CD4-positive, alpha-beta T cell (primary cell): ENCODE measurements at regions not wholly inside any gene's neighbourhood (a gene's known extent, or its start where the extent isn't known, plus 50 kb on each side); places are given as distances from the start of the nearest gene placed in this dataset.
"Not testable (repeated sequence)": the region's sequence is repeated elsewhere in the genome, so short reads cannot be mapped to it uniquely, and the experiment has no call there.

Experiments used
- ATAC-seq: fragments of 200-7000 bp; cut with Tn5 transposase; one replicate; pipeline ENCODE4 v1.10.0; 2022; ENCODE audit warnings: mild to moderate bottlenecking; ENCODE audit not compliant: poor library complexity
- CTCF ChIA-PET: fragments of 350-600 bp; sonication (Branson Sonifier 250); formaldehyde crosslinking; loops from one replicate; lab custom pipeline; 2021; ENCODE audit warnings: antibody characterized with exemption, inconsistent platforms; lab: Charles Lee
- POLR2A ChIA-PET: fragments of 350-600 bp; sonication (Branson Sonifier 250); formaldehyde crosslinking; loops from one replicate; lab custom pipeline; 2021; ENCODE audit warnings: antibody characterized with exemption, inconsistent platforms; lab: Charles Lee
- DNase-seq, 14 experiments: peaks; one replicate each; pipeline ENCODE4 v3.0.0-alpha.2; 2013 to 2020; ENCODE audit warnings: mixed read lengths in 2 of 14
- H3K27ac ChIP-seq, 2 donors: one replicate each; pipeline versions ENCODE4 v1.5.1 to v1.7.0; 2013; ENCODE audit warnings: low read length in 2 of 2, low read depth in 1 of 2, mild to moderate bottlenecking in 1 of 2
- H3K27me3 ChIP-seq, 2 experiments: 1 replicate in 1 of 2; 2 replicates in 1 of 2; pipeline versions ENCODE4 v1.6.1 to v1.7.0; 2013; ENCODE audit warnings: low read length in 2 of 2, control low read depth in 1 of 2, mild to moderate bottlenecking in 1 of 2, moderate library complexity in 1 of 2; ENCODE audit not compliant: insufficient read depth in 2 of 2, control insufficient read depth in 1 of 2
- H3K36me3 ChIP-seq: one replicate; pipeline ENCODE4 v1.6.1; 2013; ENCODE audit warnings: low read length, control low read depth; ENCODE audit not compliant: insufficient read depth
- H3K4me1 ChIP-seq: one replicate; pipeline ENCODE4 v1.6.1; 2013; ENCODE audit warnings: low read length, control low read depth; ENCODE audit not compliant: insufficient read depth
- H3K4me3 ChIP-seq: one replicate; pipeline ENCODE4 v1.5.1; 2013; ENCODE audit warnings: mild to moderate bottlenecking, low read length, moderate library complexity
- H3K9me3 ChIP-seq, 2 experiments: 1 replicate in 1 of 2; 2 replicates in 1 of 2; pipeline versions ENCODE4 v1.6.1 to v1.7.0; 2013; ENCODE audit warnings: low read length in 2 of 2, mild to moderate bottlenecking in 2 of 2, control low read depth in 1 of 2, moderate library complexity in 1 of 2; ENCODE audit not compliant: control insufficient read depth in 1 of 2, insufficient read depth in 1 of 2
- H3K27ac Mint-ChIP-seq: one replicate; pipeline ENCODE4 v1.8.0; 2020; ENCODE audit warnings: mixed read lengths
- H3K27me3 Mint-ChIP-seq: one replicate; pipeline ENCODE4 v1.8.0; 2021; ENCODE audit warnings: mixed read lengths
- H3K36me3 Mint-ChIP-seq: one replicate; pipeline ENCODE4 v1.8.0; 2021; ENCODE audit warnings: low read depth, mixed read lengths
- H3K4me1 Mint-ChIP-seq: one replicate; pipeline ENCODE4 v1.8.0; 2021; ENCODE audit warnings: low read depth, mixed read lengths
- H3K4me3 Mint-ChIP-seq: one replicate; pipeline ENCODE4 v1.8.0; 2020; ENCODE audit warnings: mild to moderate bottlenecking, mixed read lengths
- H3K9me3 Mint-ChIP-seq: one replicate; pipeline ENCODE4 v1.8.0; 2020; ENCODE audit warnings: mixed read lengths
- CTCF ChIP-seq: fragments of 200-600 bp; IDR thresholded peaks from one replicate; pipeline ENCODE4 v1.8.0; 2022; ENCODE audit warnings: antibody characterized with exemption, mild to moderate bottlenecking
- intact Hi-C, 2 experiments: fragments of 100-400 bp; cut with DNase I in 1 of 2; cut with micrococcal nuclease in 1 of 2; formaldehyde crosslinking; loops; one replicate each; pipeline versions ENCODE4 v1.15.1 to v1.9.0; 2023 to 2025; cut with DNase I, micrococcal nuclease

GRCh38 chr11:126146454-126147192, 64.8 kb downstream of the RPUSD4 start:
- Mint-ChIP-seq H3K9me3 (no peaks in the 10 kb centered on the region), H3K27ac (no peak overlapping the region), H3K36me3 (no peaks in the 10 kb centered on the region), H3K27me3 (no peaks in the 10 kb centered on the region), H3K4me1 (no peaks in the 10 kb centered on the region), H3K4me3 (no peak overlapping the region)
- Histone ChIP-seq H3K4me1 (no peaks in the 10 kb centered on the region), H3K4me3 (no peak overlapping the region), H3K27me3 (no peaks in the 10 kb centered on the region), H3K27ac (no peak overlapping the region), H3K9me3 (peaks cover 0 to 10% of the 10 kb centered on the region in 2 experiments), H3K36me3 (no peaks in the 10 kb centered on the region)
- POLR2A ChIA-PET, result no interaction called here
- no peak for TF ChIP-seq CTCF
- no peak for ATAC-seq
- intact Hi-C loops, result no loop called here
- no peak for DNase-seq
- CTCF ChIA-PET, result interaction anchor here (0.6 kb wide), 1 partner anchor 867 kb away, joined by 3 read pairs; no protein-coding TSS in a partner anchor

GRCh38 chr11:126145954-126146353, 65.5 kb downstream of the RPUSD4 start:
- Mint-ChIP-seq H3K36me3 (no peaks in the 10 kb centered on the region), H3K27me3 (no peaks in the 10 kb centered on the region), H3K9me3 (no peaks in the 10 kb centered on the region), H3K4me3 (no peak overlapping the region), H3K27ac (no peak overlapping the region), H3K4me1 (no peaks in the 10 kb centered on the region)
- Histone ChIP-seq H3K27me3 (no peaks in the 10 kb centered on the region), H3K36me3 (no peaks in the 10 kb centered on the region), H3K27ac (no peak overlapping the region), H3K4me1 (no peaks in the 10 kb centered on the region), H3K4me3 (no peak overlapping the region), H3K9me3 (peaks cover 0 to 5% of the 10 kb centered on the region in 2 experiments)
- no peak for TF ChIP-seq CTCF
- CTCF ChIA-PET, result no interaction called here
- no peak for DNase-seq
- no peak for ATAC-seq
- POLR2A ChIA-PET, result no interaction called here
- intact Hi-C loops, result no loop called here

GRCh38 chr11:126143491-126143890, 68.0 kb downstream of the RPUSD4 start:
- H3K36me3 ChIP-seq, DNase-seq, H3K27ac Mint-ChIP-seq, H3K4me3 Mint-ChIP-seq, POLR2A ChIA-PET, H3K4me3 ChIP-seq, H3K27ac ChIP-seq, H3K9me3 Mint-ChIP-seq, H3K27me3 Mint-ChIP-seq, H3K9me3 ChIP-seq, H3K4me1 Mint-ChIP-seq, H3K4me1 ChIP-seq, ATAC-seq, intact Hi-C loops, CTCF ChIA-PET, H3K27me3 ChIP-seq, H3K36me3 Mint-ChIP-seq: not testable (repeated sequence)

GRCh38 chr11:126140926-126141280, 70.5 kb downstream of the RPUSD4 start:
- intact Hi-C loops, result no loop called here
- no peak for TF ChIP-seq CTCF
- DNase-seq (no peak), ATAC-seq (no peak)
- ChIA-PET POLR2A (no interaction called here), CTCF (no interaction called here)
- Histone ChIP-seq H3K36me3 (no peaks in the 10 kb centered on the region), H3K27ac (no peak overlapping the region), H3K27me3 (peaks cover 2 to 5% of the 10 kb centered on the region in 2 experiments), H3K9me3 (no peaks in the 10 kb centered on the region), H3K4me3 (no peak overlapping the region), H3K4me1 (no peaks in the 10 kb centered on the region)
- Mint-ChIP-seq H3K27ac (no peak overlapping the region), H3K4me3 (no peak overlapping the region), H3K9me3 (no peaks in the 10 kb centered on the region), H3K27me3 (peaks cover 14% of the 10 kb centered on the region), H3K4me1 (no peaks in the 10 kb centered on the region), H3K36me3 (no peaks in the 10 kb centered on the region)
